Hematopoietic multipotent progenitor cell treated with erythropoietin and hydrocortisone succinate and interleukin-3 and kit ligand, for 15 days (in vitro differentiated cells): ENCODE measurements at regions not wholly inside any gene's neighbourhood (a gene's known extent, or its start where the extent isn't known, plus 50 kb on each side); places are given as distances from the start of the nearest gene placed in this dataset.
"Not testable (repeated sequence)": the region's sequence is repeated elsewhere in the genome, so short reads cannot be mapped to it uniquely, and the experiment has no call there.

Experiments
- DNase-seq: peaks from one replicate; pipeline ENCODE4 v3.0.0-alpha.2; 2015; ENCODE audit warnings: low spot score

DNA sequence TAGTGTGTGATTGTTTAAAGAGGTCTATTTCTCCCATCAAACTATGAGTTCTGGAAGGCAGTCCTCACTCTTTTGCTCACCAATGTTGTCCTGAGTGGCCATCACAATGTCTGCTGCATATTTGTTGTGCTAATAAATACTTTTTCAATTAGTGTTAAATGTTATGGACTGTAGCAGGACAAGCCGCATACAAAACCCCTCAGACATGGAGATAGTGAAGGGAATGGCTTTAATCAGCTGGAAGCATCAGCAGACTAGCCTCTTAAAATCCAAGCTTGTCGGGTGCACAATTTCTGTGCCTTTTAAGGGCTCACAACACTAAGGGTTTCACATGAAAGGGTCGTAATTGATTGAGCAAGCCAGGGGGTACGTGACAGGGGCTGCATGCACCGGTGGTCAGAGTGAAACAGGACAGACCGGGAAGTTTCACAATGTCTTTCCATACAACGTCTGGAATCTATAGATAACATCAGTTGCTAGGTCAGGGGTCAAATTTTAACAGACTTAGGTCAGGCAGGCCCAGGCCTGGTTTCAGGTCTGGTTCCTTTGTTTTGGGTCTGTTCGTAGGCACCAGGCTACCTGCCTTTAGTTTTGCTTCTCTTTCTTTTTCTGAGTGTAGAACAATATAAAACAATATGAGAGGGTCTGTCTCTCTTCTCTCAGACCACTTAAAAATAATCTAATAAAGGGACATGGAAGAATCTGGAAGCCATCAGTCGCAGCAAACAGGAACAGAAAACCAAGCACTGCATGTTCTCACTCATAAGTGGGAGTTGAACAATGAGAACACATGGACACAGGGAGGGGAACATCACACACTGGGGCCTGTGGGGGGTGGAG is 327.6 kb upstream of the HTR1E start:
- DNase-seq = no peak

DNA sequence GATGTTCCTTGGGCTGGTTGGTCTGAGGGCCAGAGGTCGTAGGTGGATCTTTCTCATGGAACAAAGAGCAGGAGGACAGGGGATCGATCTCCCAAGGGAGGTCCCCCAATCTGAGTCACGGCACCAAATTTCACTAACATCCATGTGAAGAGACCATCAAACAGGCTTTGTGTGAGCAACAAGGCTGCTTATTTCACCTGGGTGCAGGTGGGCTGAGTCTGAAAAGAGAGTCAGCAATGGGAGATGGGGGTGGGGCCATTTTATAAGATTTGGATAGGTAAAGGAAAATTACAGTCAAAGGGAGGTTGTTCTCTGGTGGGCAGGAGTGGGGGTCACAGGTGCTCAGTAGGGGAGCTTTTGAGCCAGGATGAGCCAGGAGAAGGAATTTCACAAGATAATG is 334.0 kb upstream of the HTR1E start:
- DNase-seq = not testable (repeated sequence)

DNA sequence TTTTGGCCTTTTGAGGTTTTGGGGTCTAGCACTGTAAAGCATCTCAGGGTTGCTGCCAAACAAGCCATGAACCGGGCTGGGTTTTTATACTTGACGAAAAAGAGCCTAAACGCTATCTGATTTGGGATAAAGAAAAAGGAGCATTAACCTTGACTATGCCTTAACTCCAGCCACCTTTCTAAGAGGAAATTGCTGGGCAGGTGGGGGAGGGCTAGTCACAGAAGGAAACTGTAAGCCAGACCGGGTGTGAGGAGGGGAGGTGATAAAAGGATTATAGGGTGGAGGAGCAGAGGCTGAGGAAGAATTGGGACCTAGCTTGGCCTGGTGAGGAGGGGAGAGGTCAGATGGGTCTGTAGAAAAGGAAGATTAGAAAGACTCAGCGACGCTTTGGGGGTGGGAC is 335.2 kb upstream of the HTR1E start:
- not testable (repeated sequence) for DNase-seq

DNA sequence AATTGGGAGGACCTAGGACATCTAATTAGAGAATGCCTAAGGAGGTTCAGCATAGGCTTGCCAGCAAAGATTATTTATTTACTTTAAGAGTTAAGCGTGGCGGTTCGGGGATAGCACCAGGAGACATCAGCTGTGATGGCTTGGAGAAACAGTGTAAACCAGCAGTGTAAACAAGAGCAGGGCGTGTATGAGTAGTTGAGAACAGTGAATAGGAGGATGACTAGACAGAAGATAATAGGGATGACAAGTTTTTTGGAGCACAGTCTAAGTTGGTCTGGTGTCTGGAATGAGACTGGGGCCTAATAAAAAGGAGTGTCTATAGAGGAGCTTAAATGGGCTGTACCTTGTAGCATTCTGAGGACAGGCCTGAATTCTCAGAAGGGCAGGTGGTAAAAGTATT is 338.4 kb upstream of the HTR1E start:
- DNase-seq = not testable (repeated sequence)

DNA sequence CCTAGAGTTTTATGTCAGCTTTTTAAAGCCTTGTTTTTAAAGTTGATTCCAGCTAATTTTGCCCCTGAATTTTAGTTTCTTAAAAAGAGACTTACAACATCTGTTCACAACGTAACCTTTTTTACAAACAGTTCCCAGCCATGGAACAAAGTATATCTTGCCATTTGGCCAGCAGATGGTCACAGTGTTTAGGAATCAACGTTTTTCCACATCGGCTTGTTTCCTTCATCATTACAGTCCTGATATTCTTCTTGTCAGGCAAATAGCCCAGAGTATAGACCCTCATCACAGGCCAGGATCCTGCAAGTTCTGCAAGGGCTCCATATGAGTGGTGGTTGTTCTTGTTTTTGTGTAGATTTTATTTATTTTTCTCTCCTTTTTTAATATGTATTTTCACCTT is 341.7 kb upstream of the HTR1E start:
- DNase-seq = no peak

DNA sequence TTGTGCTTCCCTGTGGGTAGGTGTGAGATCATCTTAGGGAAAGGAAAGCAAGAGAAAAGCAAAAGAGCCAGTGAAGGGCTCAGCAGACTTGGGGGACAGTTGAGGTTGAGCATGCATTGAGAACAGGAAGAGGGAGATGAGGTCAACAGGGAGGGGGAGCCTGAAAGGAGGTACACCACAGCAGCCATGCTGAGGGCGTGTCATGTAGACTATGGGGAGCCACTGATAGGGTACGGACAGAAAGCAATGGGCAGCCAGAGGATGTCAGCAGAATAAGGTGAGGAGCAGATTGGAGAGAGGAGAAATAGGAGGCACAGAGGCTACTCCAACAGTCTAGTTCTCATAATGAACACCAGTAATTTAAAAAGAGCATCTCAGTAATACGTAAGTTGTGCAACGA is 351.1 kb upstream of the HTR1E start:
- DNase-seq = no peak

DNA sequence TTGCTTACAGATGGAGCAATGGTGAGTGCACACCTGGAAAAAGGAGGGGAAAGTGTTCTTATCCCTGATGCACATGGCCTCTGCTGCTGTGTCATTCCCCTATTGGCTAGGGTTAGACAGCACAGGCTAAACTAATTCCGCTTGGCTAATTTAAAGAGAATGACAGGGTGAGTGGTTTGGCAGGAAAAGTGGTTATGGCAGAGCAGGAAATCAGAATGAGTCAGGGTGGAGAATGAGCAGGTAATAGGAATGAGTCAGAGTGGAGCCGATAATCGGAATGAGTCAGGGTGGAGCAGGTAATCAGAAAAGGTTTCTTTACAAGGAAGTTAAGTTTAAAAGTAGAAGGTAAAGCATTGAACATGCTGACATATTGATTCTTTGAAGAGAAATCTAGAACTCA is 355.5 kb upstream of the HTR1E start:
- DNase-seq = no peak

DNA sequence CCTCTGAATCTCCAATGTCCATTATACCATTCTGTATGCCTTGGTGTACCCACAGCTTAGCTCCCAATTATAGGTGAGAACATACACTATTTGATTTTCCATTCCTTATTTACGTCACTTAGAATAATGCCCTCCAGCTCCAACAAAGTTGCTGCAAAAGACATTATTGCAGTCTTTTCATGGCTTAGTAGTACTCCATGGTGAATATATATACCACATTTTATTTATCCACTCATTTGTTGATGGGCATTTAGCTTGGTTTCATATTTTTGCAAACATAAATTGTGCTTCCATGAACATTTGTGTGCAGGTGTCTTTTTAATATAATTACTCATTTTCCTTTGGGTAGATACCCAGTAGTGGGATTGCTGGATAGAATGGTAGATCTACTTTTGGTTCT is 374.1 kb upstream of the HTR1E start:
- DNase-seq = no peak

DNA sequence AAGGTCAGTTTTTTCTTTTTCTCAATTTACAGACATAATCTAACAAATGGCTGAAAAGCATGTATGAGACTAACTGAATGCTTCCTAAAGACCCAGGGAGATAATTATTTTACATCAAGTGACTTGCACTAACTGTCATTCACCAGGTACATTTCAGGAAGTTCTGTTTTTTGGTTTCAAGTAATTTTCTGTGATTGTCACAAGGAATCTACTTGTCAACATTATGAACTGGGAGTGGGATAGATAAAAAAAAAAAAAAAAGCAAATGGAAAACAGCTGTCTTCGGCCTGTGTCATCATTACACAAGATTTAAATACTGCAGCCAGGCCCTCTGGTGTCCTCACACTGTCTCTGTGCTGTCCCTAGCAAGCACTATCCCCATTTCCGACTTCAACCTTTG is 379.0 kb upstream of the HTR1E start:
- DNase-seq = no peak

DNA sequence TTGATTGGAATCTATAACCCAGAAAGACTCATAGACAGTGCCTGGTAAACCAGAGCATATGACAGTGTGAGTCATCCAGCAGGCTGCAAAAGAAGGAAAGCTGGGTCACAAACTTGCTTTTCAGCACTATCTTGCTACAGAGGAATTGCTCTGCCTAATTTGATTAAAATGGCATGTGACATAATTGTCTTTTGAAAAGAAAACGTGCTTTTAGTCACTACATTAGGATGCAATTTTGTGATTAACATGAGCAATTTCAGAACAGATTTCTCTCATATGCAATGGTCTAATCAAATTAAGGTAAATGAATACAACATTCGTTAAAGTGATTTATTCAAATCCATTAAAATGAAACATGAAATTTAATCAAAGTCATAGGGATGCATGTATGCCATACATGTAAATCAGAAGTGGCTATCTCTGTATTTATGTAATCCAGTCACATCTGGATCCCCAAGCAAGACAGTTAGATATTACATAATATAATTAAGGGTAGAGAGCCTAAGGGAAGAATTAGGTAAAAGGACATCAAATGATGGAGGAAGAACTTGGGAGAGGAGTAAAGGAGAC is 400.0 kb upstream of the HTR1E start:
- no peak for DNase-seq

DNA sequence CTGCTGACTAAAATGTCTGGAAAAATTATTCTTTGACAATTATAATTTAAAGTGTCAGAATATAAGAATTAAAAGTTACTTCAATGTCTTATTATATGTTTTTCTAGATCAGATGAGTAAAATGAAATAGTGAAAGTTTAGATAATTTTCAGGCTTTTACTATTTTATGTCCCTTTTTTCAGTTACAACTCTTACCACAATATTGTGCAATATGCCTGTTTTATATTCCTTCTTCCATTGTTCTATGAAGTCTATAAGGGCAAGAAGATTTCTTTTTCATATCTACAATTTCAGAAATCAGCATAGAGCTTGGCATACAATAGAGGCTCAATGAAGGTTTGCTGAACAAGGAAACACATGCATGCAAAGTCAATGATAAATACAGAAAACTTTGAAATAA is 401.2 kb upstream of the HTR1E start:
- DNase-seq = no peak

DNA sequence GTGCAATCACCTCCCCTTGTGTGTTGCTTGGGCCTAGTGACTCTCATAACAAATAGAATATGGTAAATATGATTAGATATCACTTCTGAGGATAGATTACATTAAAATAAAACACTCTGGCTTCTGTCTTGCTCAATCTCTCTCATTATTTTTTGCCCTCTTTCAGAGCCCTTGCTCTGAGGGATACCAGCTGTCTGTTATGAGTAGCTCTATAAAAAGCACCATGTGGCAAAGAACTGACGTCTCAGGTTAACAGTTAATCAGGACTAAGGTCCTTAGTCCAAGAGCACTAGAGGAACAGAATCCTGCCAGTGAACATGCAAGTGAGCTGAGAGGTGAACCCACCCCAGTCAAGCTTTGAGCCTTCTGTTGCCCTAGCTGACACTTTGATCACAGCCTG is 402.2 kb upstream of the HTR1E start:
- DNase-seq = no peak

DNA sequence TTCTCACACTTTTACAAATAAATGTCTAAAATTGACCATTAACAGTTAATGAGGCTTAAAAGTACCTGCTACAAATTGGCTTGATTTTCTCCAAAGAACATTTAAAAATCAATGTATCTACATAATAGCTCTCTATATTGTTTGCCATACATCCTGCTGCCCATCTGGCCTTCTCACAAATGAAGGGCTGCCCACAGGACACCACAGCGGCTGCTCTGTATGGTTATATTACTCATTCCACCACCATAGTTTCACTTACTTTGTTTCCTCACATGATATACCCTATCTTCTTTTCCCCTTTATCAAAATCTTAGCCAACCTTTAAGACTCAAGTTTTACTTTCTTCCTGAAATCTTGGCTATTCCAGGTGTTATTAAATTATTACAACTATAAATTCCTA is 407.7 kb upstream of the HTR1E start:
- no peak for DNase-seq

DNA sequence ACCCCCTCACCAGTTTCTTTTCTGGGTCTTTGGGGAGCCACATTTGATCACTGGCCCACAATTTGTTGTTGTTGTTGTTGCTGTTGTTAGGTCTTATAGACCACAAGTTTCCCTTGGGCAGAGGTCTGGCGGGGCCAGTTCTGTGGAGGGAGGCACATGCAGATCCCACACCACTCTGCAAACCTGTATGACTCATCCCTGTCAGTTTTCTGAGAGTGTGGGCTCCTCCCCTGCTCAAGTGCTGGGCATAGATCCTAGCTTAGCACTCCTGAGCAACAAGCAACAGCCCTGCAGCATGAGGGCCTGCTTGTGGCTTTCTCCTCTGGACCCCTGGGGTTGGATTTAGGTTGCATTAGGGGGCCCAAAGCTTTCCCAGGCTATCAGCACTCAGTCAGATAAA is 411.1 kb upstream of the HTR1E start:
- no peak for DNase-seq

DNA sequence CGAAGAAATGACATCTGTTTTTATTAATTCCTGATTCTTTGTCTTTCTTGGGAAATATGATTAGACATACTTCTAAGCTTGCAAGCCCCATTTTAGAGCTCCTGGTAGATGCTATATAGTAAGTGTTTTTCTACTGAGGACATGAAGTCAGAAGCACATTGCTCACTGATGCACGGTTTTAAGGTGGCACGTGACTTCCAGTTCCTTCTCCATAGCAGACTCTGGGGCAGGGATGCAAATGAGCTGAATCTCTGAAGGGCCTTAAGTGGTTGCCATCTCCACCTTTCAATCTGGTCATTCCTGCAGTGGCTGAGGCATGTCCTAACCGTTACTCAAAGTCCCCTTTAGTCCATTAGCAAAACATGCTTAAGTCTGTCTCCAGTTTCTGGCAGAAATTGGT is 421.2 kb upstream of the HTR1E start:
- no peak for DNase-seq

DNA sequence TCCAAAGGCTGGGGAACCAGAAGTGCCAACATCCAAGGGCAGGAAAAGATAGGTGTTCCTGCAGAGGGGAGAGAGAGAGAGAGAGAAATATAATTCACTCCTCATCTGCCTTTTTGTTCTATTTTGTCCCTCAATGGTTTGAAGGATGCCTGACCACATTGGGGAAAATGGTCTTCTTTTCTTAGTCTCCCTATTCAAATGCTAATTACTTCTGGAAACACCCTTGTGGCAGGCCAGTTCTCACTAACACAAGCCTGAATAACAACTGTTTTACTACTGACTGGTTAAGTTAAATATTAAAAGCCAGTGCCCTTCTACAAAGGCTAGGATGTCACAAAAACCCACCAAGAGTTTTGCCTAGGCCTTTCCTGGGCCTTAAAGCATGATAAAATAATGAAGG is 425.4 kb upstream of the HTR1E start:
- no peak for DNase-seq

DNA sequence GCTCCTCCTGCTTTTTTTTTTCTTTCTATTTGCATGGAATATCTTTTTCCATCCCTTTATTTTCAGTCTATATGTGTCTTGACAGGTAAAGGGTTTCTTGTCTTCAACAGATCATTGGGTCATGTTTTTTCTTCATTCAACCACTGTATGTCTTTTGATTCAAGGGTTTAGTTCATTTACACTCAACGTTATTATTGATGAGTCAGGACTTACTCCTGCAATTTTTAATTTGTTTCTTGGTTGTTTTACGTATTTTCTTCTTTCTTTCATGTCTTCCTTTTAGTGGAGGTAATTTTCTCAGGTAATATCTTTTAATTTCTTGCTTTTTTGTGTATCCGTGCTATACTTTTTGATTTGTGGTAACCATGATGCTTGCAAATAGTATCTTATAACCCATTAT is 429.1 kb upstream of the HTR1E start:
- DNase-seq = no peak

DNA sequence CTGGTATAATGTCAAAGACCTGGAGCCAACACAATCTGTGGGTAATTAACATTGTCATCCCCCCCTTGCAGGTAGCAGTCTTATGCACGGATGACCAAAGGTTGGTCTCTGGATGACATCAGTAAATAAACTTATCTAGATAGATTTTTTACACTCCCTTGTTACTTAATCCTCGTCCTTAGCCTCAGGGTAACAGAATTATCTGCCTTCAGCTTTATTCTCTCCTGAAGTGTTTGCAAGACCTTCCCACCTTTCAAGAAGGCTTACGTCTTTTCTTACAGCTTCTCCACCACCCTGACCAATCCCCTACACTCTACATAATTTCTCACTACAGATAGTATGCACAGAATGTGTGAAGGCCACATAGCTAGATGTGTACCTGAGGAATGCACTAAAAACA is 434.8 kb upstream of the HTR1E start:
- DNase-seq = no peak

DNA sequence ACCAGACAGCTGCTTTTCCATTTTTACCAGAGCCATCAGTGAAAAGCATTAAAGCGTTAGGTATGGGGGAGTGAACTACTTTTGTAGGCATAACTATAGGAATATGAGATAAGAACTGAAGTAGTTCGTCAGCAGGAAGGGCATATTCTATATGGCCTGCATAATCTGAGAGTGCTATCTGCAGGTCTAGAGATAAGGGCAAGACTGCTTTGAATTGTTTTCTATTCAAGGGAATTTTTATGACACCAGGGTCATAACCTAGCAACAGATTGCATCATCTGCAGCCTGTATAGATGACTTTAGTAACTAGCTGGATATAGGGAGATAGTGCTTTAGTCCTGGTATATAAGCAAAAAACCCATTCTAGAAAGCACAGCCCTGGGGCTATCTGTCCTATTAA is 437.3 kb upstream of the HTR1E start:
- no peak for DNase-seq

DNA sequence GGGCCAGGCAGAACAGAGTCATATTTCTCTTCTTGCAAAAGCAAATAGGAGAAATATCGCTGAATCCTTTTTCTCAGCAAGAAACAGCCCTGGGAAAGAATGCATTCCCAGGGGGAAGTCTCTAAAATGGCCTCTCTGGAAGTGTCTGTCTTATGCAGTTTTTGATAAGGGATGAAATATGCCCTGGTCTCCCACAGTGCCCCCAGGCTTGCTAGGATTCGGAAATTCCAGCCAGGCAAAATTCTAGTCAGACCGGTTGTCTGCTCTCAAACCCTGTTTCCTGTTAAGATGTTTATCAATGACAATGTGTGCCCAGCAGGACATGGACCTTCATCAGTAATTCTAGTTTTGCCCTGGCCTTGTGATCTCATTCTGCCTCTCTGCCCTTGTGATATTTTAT is 448.3 kb upstream of the HTR1E start:
- not testable (repeated sequence) for DNase-seq

DNA sequence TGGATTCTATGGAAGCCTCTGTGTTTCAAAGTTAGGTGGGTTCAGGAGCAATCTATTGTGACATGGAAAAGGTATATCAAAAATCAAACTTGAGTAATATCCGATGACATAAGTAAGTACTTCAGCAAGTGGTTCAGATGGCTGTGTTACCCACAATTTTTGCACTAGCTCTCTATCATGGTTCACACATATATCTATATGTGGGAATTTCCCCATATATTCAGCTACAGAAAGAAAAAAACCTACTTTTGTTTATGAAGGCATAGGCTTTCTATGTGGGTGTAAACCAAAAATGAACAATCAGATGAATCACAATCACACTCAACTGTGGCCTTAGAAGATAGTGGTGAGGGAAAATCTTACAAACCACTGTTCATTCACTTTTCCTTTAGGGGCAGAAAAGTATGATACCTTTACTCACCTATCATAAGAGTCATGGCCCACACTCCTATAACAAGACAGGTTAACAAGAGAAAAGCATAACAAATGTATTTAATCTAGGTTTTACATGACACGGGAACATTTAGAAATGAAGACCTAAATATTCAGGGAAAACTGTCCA is 449.6 kb upstream of the HTR1E start:
- no peak for DNase-seq

DNA sequence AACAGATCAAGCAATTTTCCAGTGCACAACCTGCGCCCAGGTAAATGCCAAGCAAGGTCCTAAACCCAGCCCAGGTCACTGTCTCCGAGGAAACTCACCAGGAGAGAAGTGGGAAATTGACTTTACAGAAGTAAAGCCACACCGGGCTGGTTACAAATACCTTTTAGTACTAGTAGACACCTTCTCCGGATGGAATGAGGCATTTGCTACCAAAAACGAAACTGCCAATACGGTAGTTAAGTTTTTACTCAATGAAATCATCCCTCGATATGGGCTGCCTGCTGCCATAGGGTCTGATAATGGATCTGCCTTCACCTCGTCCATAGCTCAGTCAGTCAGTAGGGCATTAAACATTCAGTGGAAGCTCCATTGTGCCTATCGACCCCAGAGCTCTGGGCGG is 459.0 kb upstream of the HTR1E start:
- DNase-seq = not testable (repeated sequence)

DNA sequence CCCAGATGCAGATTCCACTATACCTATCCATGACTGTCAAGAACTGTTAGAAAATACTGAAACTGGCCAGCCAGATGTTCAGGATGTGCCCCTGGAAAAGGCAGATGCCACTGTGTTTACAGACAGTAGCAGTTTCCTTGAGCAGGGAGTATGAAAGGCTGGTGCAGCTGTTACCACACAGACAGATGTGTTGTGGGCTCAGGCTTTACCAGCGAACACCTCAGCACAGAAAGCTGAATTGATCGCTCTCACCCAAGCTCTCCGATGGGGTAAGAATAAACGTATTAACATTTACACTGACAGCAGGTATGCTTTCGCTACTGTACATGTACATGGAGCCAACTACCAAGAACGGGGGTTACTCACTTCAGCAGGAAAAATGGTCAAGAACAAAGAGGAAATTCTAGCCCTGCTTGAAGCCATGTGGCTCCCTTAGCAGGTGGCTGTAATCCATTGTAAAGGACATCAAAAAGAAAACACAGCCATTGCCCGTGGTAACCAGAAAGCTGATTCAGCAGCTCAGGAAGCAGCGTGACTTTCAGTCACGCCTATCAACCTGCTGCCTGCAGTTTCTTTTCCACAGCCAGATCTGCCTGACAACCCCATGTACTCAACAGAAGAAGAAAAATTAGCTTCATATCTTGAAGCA is 459.7 kb upstream of the HTR1E start:
- no peak for DNase-seq
